ENCODE measurements at regions not wholly inside any gene's neighbourhood (a gene's known extent, or its start where the extent isn't known, plus 50 kb on each side); places are given as distances from the start of the nearest gene placed in this dataset.

DNA sequence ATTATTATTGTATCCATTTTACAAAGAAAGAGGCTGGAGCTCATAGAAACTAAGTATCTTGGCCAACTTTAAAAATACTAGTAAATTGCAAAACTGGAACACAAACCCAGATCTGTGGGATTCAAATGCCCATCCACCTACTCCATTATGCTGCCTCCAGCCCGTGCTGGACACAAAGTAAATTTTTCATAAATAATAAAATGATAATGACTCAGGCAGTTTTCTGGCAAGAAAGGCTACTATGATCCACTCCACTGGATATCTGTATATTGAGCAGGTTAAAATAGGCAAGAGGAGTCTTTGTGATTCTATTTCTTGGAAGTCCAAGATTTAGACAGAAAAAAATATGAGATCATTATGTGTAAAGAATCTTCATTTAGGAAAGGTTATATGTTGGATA, 138.3 kb upstream of the DUSP10 start:
- in situ Hi-C loops (cut with MboI; ENCODE audit: low sequenced_read_pairs, unreplicated experiment): no loop called here
- no peak for DNase-seq (ENCODE audit: low spot score)
- TF ChIP-seq, protein P1, sequence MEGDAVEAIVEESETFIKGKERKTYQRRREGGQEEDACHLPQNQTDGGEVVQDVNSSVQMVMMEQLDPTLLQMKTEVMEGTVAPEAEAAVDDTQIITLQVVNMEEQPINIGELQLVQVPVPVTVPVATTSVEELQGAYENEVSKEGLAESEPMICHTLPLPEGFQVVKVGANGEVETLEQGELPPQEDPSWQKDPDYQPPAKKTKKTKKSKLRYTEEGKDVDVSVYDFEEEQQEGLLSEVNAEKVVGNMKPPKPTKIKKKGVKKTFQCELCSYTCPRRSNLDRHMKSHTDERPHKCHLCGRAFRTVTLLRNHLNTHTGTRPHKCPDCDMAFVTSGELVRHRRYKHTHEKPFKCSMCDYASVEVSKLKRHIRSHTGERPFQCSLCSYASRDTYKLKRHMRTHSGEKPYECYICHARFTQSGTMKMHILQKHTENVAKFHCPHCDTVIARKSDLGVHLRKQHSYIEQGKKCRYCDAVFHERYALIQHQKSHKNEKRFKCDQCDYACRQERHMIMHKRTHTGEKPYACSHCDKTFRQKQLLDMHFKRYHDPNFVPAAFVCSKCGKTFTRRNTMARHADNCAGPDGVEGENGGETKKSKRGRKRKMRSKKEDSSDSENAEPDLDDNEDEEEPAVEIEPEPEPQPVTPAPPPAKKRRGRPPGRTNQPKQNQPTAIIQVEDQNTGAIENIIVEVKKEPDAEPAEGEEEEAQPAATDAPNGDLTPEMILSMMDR (IDR thresholded peaks at IDR 0.05; ENCODE audit: borderline replicate concordance, control extremely low read depth, extremely low read depth, insufficient read depth, missing control alignments): no peak

DNA sequence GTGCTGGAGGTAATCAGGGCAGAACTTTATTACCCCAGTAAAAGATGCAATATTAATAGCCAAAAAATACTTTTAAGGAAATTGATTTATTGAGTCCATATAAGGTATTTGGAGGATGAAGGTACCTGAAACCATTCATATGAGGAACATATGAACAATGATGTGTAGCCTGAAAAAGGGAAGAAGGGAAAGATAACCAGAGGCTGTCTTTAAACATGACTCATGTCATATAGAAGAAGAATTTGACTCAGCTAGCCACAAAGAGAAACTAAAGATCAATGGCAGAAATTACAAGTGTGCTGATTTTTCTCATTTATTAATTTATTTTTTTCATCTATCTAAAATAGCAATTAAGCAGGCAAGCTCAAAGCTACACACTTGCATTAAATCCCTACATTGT, 136.2 kb upstream of the DUSP10 start:
- in situ Hi-C loops (cut with MboI; ENCODE audit: low sequenced_read_pairs, unreplicated experiment): no loop called here
- TF ChIP-seq, protein P1 (IDR thresholded peaks at IDR 0.05; ENCODE audit: borderline replicate concordance, control extremely low read depth, extremely low read depth, insufficient read depth, missing control alignments): no peak
- peak; percentile 37 for DNase-seq (ENCODE audit: low spot score)

DNA sequence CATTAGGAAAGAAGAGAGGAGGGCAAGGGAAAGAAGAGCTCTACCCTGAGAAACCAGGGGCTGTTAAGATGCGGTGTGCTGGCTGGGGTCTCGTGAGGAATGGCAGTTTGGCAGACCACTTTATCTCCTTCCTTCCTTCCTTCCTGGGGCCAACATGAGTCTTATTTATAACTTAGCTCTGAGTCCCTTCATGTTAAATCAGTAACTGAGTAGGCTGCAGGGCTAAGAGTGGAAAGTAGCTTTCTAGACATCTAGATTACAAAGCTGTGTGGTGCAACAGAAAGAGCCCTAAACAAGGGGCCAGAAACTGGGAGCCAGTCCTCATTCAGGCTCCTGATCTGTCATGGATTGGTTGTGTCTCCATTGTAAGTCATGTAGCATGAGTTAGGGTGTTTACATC, 135.4 kb upstream of the DUSP10 start:
- TF ChIP-seq, protein P1 (IDR thresholded peaks at IDR 0.05; ENCODE audit: borderline replicate concordance, control extremely low read depth, extremely low read depth, insufficient read depth, missing control alignments): no peak
- in situ Hi-C loops (cut with MboI; ENCODE audit: low sequenced_read_pairs, unreplicated experiment): no loop called here
- DNase-seq (ENCODE audit: low spot score): no peak

DNA sequence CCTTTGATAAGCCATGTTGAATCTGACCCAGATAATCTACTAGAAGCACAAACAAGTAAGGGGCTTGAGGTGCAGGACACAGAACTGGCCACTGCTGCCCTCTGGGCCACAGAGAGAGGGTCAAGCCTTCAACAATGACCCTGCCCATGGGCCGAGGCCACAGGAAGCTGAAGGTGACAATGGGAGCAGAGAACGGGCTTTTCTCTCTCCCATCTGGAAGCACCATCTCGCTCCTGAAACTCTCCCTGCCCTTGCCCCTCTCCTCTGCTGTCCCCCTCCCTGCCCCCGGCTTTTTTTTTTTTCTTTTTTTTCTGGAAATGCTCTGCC, 133.1 kb upstream of the DUSP10 start:
- TF ChIP-seq, protein P1 (IDR thresholded peaks at IDR 0.05; ENCODE audit: borderline replicate concordance, control extremely low read depth, extremely low read depth, insufficient read depth, missing control alignments): no peak
- DNase-seq (ENCODE audit: low spot score): no peak
- in situ Hi-C loops (cut with MboI; ENCODE audit: low sequenced_read_pairs, unreplicated experiment): no loop called here

DNA sequence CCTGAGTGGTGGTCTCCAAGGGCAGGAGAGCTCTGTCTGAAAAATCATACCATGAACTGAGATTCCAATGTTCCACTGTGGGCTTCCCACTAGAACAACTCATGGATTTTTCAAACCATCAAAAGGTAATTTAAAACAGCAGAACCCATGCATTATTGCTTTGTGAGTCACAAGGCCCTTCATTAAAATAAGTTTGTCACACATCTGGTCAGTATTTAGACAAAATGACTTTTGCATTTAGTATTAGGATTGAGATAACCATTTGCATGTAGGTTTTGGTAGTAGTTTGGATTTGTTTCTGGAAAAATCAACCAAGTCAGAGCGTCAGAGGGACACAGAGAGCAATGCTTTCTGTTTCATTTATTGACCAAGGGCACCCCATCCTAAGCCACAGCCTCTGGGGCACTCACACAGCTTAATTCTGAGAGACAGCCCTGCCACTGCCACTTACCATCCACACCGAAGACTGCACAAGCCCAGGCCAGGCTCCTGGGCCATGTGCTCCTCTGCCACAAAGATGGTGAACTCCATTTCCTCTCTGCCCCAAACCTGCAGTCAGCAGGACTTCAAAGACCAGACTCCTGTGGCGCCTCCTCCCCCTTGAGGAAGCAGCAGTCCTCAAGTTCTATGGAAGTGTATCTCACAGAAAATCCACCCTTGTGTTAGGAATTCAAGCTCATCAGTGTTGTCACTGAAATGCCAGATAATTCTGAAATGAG, 132.6 kb upstream of the DUSP10 start:
- no peak for DNase-seq (ENCODE audit: low spot score)
- TF ChIP-seq, protein P1 (IDR thresholded peaks at IDR 0.05; ENCODE audit: borderline replicate concordance, control extremely low read depth, extremely low read depth, insufficient read depth, missing control alignments): no peak
- in situ Hi-C loops (cut with MboI; ENCODE audit: low sequenced_read_pairs, unreplicated experiment): no loop called here

DNA sequence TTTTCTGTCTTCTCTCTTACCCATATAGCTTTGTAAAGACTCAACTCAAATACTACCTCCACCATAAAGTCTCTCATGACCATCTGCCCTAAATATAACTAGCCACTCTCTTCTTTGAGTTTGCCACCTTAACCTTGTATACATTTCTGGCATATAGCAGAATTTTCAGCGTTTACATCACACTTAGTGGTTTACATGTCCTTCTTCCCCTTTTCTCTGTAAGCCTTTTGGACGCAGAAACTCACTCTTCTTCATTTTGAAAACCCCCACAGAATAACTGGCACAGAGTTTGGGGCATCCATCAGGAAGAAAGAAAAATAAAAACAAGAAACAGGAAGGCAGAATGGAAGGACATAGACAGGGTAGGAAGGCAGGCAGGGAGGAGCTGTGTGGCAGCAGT, 131.8 kb upstream of the DUSP10 start:
- TF ChIP-seq, protein P1 (IDR thresholded peaks at IDR 0.05; ENCODE audit: borderline replicate concordance, control extremely low read depth, extremely low read depth, insufficient read depth, missing control alignments): no peak
- no peak for DNase-seq (ENCODE audit: low spot score)
- in situ Hi-C loops (cut with MboI; ENCODE audit: low sequenced_read_pairs, unreplicated experiment): no loop called here

Measured in GM13976 (cell line).